ENCODE measurements at regions not wholly inside any gene's neighbourhood (a gene's known extent, or its start where the extent isn't known, plus 50 kb on each side); places are given as distances from the start of the nearest gene placed in this dataset.
"Not testable (repeated sequence)": the region's sequence is repeated elsewhere in the genome, so short reads cannot be mapped to it uniquely, and the experiment has no call there.

DNA sequence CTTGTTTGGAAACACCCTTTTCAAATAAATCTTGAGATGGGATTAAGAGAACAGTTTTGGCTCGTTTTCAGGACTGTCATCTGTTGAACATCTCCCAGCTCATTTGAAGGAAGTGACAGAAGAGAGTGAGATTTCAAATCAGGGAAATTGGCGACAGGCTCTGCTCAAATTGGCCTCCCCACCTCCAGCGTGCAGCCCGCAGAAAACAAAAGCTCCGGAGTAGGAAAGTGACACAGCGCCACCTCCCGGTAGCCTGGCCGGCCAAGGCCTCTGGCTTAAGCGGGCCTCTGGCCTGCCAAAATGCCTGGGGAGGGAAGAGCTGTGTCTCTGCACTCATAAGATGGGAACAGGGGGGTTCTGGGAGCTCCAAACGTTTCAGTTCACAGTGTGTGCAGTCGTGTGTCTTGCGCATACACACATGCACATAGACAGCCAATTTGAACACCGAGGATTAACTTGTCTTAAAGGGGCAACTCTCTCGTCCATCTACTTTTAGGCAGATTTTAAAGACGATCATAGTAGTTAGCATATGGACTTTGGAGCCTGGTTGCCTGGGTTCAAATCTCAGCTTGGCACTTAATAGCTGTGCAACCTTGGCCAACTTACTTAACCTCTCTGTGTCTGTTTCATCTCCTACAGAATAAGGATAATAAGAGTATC lies 132.7 kb upstream of the RCN1 start:
- DNase-seq (ENCODE audit: low read depth): no peak

DNA sequence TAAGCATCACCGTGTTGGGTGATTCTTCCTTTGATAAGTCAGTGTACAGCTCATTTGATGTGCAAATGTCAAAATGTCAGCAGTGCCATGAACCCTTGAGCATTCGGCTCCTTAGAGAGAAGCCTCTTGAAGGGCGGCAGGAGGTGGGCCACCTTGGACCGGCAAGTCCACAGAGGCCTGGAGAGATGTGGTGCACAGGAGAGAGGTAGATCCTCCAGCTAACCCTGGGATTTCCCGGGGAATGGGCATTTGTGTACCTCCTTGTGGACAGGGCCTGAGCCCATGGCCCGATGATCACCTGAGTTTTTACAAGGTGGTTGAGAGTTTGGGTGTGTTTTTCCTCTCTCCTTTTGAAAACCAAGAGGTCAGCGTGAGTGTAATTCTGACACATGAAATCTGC lies 133.2 kb upstream of the RCN1 start:
- no peak for DNase-seq (ENCODE audit: low read depth)

DNA sequence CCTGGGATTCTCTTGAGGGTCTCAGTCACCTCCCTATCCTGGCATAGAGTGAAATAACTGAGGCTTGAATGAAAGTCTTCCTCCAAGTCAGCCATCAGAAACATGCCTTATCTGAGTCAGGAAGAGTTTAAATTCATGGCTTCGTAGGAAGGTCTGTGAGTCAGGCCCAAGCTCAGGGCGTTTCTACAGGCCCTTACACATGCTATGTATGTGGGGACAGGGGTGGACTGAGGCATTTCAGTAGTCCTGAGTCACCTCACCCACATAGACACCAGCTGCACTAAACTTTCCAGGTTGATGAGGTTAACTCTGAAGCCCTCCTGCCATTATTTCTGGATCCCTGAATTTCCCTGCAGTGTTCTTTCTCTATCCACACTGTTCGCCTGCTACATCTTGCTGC lies 134.6 kb upstream of the RCN1 start:
- peak; percentile 52 for DNase-seq (ENCODE audit: low read depth)

DNA sequence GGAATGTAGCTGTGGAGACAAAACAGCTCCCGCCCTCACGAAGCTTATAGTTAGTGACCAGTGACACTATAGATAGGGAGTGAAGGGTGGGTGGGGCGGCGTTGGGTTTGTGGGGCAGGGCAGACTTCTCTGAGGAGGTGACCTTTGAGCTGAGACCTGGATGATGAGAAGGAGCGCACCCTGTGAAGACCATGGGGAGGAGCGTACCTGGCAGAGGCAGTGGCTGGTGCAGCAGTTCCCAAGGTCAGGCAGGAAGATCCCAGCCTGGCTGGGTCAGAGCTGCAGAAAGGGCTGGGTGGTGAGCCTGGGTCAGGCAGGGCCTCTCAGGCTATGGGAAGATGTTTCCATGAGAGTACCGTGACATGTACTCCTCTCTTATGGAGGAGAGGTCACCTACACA lies 135.0 kb upstream of the RCN1 start:
- no peak for DNase-seq (ENCODE audit: low read depth)

DNA sequence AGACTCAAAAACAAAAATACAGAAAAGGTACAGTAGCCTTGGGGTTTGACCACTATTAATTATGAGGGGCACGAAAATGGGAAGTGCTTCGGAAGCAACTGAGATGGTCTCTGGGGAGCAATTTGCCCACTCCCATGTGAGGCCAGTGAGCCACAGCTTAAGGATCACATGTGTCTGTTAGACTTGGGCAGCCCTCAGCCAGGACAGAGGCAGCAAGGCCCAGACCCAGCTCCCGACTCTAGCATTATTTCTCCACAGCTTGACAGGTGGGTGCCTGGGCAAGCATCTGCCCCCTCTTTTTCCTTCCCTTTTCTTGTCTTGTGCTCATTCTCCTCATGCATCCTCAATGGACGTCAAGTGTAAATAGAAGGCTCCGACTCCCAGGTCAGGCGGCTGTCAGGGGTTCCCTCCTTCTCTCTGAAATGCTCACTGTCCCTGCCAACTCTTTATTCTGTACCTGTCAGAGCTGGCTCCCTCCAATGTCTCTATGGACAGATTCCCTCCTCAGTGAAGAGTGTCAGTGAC lies 137.0 kb upstream of the RCN1 start:
- DNase-seq (ENCODE audit: low read depth): no peak

DNA sequence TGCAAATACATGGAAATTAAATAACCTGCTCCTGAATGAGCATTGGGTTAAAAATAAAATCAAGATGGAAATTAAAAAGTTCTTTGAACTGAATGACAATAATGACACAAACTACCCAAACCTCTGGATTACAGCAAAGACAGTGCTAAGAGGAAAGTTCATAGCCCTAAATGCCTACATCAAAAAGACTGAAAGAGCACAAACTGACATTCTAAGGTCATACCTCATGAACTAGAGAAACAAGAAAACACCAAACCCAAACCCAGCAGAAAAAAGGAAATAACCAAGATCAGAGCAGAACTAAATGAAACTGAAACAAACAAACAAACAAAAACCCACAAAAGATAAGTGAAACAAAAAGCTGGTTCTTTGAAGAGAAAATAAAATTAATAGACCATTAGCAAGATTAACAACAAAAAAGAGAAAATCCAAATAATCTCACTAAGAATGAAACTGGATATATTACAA lies 138.6 kb upstream of the PAX6 start:
- DNase-seq (ENCODE audit: low read depth): not testable (repeated sequence)

DNA sequence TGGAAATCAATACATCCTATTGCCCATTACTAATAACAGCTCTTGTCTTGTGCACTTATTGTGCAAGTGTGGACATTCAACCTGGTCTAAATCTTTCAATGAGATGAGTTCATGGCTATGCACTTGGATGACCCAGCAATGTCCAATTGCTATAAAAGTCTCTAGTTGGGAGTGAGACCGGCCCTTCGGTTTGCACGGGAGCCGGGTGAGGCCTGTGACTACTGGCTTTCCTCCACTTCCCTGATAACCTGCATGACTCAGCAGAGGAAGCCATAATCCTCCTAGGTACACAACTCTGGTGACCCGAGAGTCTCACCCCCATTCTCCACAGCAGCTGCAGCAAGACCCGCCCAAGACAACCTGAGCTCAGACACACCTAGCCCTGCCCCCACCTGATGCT lies 135.9 kb upstream of the PAX6 start:
- no peak for DNase-seq (ENCODE audit: low read depth)

DNA sequence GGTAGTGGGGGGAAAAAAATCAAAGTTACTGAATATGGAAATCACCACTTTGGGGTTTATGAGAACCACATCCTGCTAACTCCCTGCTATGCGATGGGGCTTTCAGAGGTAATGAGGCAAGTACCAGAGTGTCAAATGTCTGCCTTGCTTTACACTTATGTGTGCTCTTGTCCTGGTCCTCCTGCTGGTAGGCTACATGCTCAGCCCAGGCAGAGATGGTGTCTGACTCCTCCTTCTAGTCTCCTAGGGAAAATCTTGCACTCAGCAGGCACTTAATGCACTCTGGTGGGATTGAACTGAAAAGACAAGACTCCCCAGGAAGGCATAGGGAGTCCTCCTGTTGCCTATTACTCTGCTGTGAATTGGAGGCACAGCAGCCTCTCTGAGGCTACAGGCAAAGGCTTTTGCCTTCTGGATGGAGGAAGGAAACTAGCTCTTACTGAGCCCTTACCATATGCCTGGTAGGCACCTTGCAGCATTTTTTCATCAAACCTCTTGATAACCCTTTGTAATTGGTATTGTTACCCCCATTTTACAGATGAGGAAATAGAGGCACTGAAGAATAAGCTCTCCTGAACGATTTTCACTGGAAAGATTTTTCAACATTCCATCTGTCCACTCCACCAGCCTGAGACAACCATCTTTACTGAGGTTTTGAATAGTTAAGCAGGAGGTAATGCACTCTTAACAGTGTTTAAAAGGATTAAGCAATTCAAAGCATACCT lies 132.1 kb upstream of the PAX6 start:
- DNase-seq (ENCODE audit: low read depth): no peak

DNA sequence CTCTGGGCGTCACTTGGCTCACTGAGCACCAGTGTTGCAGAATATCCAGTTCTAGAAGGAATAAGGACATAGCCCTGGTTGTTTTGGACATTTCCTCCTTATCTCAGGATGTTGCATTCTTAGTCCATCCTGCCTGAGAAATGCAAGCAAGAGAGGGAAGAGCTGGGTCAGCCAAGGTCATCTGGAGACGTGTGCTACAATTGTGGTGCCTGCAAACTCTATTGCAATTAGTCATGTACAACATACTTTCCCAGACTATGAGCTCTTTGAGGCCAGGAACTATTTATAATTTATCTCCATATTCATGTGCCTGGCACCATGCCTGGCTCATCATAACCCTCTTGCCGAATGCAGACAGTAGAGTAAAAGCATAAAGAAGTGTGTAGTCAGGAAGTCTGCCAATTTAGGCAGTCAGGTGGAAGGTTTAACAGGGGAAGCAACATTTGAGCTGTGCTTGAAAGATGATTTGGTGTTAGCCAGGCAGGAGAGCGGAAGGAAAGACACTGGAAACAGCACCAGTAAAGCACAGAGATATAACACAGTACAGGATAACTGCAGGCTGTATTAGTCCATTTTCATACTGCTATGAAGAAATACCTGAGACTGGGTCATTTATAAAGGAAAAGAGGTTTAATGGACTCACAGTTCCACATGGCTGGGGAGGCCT lies 129.4 kb upstream of the PAX6 start:
- DNase-seq (ENCODE audit: low read depth): peak; percentile 72

DNA sequence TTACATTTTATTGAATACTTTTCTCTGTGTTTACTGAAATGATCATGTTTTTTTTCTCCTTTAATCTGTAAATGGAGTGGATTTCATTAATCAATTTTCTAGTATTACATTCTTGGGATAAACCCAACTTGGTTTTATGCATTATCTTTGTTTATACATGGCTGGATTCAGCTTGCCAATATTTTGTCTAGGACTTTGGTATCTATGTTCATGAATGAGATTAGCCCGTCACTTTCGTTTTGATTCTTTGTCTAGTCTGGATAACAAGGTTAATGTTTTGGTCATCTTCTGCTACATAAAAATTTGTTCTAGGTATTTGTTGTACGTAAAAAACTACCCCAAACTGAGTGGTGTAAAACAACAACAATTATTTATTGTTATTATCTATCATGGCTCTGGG lies 127.9 kb upstream of the PAX6 start:
- no peak for DNase-seq (ENCODE audit: low read depth)

DNA sequence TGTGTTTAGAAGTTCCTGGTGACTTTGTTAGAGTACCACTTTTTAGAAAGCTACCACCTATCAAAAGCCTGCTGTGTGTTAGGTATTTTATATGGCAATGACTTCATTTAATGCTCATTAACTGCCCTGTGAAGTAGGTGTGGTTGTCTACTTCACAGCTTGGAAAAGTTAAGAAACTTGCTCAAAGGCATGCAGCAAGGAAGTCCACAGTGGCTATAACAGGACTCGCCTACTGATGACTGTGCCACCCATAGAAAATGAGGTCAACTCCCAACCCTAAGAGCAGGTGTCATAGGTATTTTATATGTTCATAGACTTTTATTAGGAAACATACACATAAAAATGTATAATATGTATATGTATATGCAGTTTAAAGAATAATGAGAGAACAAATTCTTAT lies 125.2 kb upstream of the PAX6 start:
- DNase-seq (ENCODE audit: low read depth): no peak

DNA sequence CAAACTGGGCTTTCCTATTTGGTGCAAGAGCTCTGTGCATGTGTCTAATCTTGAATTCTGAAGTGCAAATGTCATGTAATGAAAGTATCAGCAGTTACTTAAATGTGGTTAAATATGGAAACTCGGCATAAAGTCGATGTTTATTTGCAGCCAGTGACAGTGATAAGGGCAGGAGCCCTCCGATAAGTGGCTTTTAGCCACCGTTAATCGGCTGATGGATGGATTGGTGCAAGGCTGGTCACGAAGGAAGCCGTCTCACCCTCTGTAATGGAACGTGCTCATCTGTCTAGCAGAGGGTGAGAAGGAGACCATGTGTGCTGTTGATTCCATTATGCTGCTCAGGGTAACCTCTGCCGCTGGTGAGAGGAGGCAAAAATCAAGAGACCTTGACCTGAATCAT lies 121.8 kb upstream of the PAX6 start:
- DNase-seq (ENCODE audit: low read depth): no peak

DNA sequence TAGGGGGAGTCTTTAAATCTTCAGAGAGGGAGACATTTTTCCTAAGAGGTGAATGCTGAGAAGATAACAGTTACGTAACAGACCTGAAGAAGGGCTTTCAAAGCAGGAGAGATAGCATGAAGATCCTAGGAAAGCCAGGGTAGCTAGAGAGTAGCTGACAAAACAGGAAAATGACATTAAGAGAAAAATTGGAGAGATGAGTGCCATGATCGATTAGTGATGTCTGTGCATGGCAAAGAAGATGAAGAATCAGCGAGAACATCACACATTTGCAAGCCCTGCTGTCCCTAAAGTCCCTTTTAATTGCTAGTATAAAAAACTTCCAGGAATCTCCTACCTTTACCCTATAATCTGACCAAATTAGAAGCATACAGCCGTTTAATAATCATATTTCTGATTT lies 116.9 kb upstream of the PAX6 start:
- DNase-seq (ENCODE audit: low read depth): no peak

DNA sequence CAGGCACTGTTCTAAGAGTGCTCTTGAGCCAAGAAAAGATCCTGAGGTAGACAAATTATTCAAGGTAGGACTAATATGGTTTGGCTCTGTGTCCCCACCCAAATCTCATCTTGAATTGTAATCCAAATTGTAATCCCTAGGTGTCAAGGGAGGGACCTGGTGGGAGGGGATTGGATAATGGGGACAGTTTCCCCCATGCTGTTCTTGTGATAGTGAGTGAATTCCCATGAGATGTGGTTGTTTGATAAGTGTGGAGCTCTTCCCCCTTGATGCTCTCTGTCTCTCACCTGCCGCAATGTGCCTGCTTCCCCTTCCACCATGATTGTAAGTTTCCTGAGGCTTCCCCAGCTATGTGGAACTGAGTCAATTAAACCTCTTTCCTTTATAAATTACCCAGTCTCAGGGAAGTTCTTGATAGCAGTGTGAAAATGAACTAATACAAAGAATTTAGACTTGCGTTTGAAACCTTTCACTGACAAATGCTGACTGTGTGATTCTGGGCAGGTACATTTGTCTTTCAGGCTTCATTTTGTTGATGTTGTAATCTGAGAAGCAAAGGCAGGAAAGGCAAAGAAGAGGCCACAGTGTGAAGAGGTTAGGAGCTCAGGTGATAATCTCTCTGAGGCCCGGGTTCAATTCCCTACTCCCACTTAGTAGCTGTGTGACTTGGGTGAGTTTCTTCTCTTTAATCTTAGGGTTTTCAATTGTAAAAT lies 115.8 kb upstream of the PAX6 start:
- no peak for DNase-seq (ENCODE audit: low read depth)

DNA sequence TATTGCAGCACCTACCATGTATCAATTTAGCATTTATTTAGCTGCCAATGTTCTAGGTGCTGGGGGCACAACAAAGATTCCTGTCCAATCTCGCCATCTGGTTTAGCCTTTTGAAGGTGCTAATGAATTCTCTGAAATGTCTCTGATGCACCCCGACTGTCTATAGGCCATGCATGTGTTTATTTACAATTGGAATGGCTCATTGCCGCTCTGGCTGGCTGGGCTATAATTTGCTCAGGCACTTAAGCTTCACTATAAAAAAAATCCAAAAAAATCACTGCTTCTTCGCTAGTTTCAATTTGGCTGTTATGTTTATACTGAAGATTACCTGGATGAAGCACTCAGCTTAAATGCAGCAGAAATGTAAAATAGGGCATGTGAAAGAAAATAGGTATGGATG lies 115.0 kb upstream of the PAX6 start:
- no peak for DNase-seq (ENCODE audit: low read depth)

DNA sequence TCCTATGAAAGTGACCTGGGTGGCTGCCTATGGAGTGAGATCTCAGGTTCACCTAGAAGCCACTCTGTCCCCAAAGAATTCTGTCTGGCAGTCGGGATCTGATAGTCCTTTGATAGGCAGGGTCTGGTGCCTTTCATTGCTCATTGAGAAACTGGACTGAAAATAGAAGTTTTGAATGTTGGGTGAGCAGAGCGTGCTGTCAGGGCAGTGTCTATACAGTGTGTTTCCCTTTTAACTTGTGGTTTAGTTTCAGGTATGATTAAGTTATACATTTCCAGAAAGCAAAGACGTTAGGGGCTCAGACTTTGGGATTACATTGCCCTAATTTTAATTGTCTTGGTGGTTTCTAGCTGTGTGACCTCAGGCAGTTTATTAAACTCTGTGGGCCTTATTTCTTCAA lies 111.3 kb upstream of the PAX6 start:
- DNase-seq (ENCODE audit: low read depth): no peak

DNA sequence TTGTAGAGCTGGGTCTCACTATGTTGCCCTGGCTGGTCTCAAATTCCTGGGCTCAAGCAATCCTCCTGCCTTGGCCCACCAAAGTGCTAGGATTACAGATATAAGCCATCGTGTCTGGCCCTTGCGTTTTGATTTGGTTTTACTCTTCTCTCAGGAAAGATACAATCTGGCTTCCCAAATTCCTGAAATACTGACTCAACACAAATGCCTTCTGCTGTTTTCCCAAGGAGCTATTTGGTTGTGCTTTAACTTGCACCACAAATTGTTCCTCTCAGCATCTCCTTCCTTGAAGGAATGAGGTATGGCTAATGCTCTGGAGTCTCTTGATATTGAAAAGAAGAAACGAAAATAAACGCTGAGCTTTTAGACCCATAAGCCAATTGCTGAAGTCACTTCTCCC lies 110.0 kb upstream of the PAX6 start:
- DNase-seq (ENCODE audit: low read depth): peak; percentile 24

DNA sequence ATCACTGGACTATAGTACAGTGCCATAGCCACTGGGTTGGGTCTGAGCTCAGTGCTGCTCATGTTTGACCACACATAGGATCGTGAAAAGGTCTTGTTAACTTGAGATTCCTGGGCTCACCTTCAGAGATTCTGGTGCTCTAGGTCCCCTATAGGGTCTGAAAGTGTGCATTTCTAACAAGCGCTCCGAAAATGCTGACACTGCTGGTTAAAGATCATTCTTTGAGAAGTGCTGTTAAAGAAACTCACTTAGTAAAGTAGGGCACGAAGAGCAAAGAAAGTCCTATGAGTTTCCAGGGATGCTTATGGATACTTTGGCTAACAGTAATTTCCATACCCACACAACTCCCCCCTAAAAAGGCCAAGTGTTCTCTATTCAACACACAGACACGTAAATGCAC lies 108.1 kb upstream of the PAX6 start:
- DNase-seq (ENCODE audit: low read depth): no peak

DNA sequence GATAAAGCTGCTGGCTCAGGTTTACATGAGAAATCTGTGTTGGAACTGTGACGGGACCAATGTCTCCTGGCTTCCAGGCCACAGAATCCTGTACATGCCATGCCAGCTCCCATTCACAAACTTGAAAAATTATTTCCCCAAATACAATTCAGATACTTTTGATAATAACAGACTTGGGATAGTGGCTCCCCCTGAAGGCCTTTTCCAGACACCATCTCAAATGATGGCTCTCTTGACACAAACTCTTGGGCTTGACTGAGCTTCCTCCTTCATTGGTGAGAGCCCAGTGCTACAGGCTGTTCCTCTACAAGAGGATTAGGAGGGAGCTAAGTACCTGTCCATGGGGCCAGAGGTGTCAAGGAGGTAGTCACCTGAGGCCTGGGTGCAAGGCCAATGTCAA lies 104.7 kb upstream of the PAX6 start:
- DNase-seq (ENCODE audit: low read depth): no peak

DNA sequence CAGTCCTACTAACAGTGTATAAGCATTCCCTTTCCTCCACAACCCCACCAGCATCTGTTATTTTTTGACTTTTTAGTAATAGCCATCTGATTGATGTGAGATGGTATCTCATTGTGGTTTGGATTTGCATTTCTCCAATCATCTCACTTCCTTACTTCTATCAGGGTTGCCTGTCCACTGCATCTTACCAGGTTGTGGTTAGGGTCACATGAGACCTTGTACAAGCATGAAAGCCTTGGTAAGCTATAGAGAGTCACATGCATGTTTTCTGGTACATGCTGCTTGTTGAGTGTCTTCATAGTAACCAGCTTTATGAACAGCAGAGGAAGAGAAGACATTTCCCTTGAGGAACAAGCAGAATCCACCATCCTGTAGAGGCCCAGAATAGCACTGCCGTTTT lies 102.9 kb upstream of the PAX6 start:
- no peak for DNase-seq (ENCODE audit: low read depth)

DNA sequence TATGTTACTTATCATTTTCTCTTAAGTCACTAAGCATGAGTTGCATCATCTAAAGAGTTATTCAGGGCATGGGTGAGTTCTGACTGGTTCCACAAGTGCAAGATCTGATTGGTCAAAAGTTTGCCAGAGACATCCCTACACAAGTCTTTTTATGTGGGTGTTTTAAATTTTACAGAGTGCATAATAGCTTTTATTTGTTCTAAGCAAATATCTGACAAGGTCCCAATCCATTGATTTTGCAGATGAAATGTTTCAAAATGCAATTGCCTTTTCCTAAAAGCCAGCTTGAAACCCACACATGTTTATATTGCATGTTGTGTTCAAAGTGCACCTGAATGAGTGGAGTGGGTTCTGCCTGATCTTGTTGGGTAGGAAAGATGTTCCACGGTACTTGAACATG lies 101.7 kb upstream of the PAX6 start:
- DNase-seq (ENCODE audit: low read depth): no peak

Data from HT1080 (cell line).